GM12892 (cell line): ENCODE measurements at regions not wholly inside any gene's neighbourhood (a gene's known extent, or its start where the extent isn't known, plus 50 kb on each side); places are given as distances from the start of the nearest gene placed in this dataset.

Source experiments
- POLR2A ChIP-seq: IDR thresholded peaks from 2 replicates; pipeline ENCODE4 v1.6.1; 2011; ENCODE audit warnings: low read depth, low read length, control low read depth
- TAF1 ChIP-seq: IDR thresholded peaks from 2 replicates; pipeline ENCODE4 v1.6.1; 2011; ENCODE audit warnings: low read depth, mild to moderate bottlenecking, control low read depth, low read length, borderline replicate concordance

GRCh38 chr11:27886857-27887256 lies 186.6 kb upstream of the BDNF start:
- TF ChIP-seq TAF1 (no peak), POLR2A (no peak)
